C4-2B (cell line): ENCODE measurements at regions not wholly inside any gene's neighbourhood (a gene's known extent, or its start where the extent isn't known, plus 50 kb on each side); places are given as distances from the start of the nearest gene placed in this dataset.

Experiments
- CTCF ChIP-seq: fragments of 450-650 bp; conservative IDR thresholded peaks from 2 replicates; pipeline ENCODE4 v1.5.1; 2017; ENCODE audit warnings: mild to moderate bottlenecking
- ZFX ChIP-seq: fragments of 450-650 bp; IDR thresholded peaks from 2 replicates; pipeline ENCODE4 v1.6.1; 2017

GRCh38 chr1:191912517-191912916, 245.7 kb upstream of the RGS18 start:
- TF ChIP-seq CTCF (no peak), ZFX (no peak)
